HT-29 (cell line): ENCODE measurements at regions not wholly inside any gene's neighbourhood (a gene's known extent, or its start where the extent isn't known, plus 50 kb on each side); places are given as distances from the start of the nearest gene placed in this dataset.
"Not testable (repeated sequence)": the region's sequence is repeated elsewhere in the genome, so short reads cannot be mapped to it uniquely, and the experiment has no call there.

ENCODE experiments used
- DNase-seq: peaks from one replicate; pipeline ENCODE4 v3.0.0-alpha.2; 2015; ENCODE audit warnings: low spot score

- no peak for DNase-seq
These were observed 169.8 kb upstream of the TENM4 start for GRCh38 chr11:79610678-79611077.

GRCh38 chr11:79610139-79610538 lies 169.3 kb upstream of the TENM4 start:
- DNase-seq, result no peak

DNA sequence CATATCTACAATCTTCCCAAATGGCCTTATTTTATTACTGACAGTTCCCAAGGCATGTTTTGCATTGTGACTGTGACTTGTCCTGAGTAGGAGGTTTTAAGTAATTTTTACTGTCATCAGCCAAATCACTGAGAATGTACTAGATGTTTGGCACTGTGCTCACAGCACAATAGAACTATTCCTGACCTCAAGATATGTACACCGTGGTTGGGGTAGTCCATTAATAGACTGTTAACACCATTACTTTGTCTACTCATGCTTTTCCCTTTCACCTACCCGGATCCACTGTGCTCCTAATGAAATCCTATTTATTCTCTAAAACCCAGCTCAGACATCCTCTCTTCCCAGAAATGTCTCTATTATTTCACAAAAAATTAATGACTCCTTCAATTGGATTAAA lies 168.7 kb upstream of the TENM4 start:
- no peak for DNase-seq

GRCh38 chr11:79606461-79606860 lies 165.6 kb upstream of the TENM4 start:
- not testable (repeated sequence) for DNase-seq

GRCh38 chr11:79600711-79601110 lies 159.9 kb upstream of the TENM4 start:
- no peak for DNase-seq

GRCh38 chr11:79594834-79595233 lies 154.0 kb upstream of the TENM4 start:
- no peak for DNase-seq

DNA sequence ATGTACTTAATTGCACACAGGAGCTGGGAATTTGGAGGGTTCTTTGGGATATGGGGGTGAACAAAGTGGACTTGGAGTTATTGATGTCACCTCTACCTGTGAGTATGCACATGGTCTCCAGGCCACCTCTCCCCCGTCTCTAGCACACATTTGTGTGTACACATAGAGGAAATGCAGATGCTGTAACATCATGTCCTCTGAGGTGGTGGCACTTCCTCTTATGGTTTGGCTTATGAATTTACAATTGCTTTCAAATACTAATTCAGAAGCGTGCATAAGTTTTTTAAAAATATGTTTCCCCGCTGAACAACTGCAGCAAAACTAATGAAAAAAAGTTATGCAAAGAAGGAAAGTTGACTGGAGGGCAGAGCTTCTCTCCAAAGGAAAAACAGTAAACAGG lies 152.0 kb upstream of the TENM4 start:
- no peak for DNase-seq

GRCh38 chr11:79592406-79592805 lies 151.6 kb upstream of the TENM4 start:
- no peak for DNase-seq

GRCh38 chr11:79582434-79582833 lies 141.6 kb upstream of the TENM4 start:
- no peak for DNase-seq

- no peak for DNase-seq
These were observed 138.2 kb upstream of the TENM4 start for GRCh38 chr11:79579063-79579462.

DNA sequence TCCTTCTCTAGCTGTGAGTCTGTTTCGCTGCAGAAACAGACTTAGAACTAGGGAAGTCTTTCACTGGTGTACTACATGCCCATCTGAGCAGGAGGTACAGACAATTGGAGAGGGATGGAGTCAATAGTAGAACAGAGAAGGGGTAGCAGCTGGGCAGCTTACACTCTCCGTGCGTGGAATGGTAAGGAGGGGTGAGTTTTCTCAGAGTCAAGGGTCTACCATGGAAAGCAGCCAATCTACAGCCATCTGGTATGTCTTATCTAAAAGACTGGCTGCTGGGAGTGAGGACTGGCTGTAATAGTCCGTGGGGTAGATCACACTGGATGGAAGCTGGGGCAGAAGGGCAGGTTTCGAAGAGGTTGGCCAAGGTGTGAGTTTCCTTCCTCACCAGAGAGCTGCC lies 137.3 kb upstream of the TENM4 start:
- DNase-seq, result no peak

DNA sequence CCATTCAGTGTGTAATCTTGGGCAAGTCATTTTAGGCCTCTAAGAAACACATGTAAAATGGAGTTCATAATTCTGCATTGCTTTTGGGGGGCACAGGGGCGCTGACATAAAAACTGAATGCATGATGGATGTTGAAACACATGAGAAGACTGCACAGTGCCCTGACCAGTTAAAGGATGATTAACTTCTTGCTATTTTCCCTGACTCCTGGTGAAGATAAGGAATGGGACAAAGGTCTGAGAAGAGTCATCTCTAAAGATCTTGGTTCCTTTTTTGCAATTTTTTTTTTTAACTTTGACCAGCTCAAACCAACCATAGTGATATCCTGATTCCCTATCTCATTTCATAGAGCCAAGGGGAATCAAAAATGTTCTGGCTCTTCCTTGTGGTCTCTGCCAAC lies 134.9 kb upstream of the TENM4 start:
- no peak for DNase-seq

GRCh38 chr11:79570104-79570503 lies 129.3 kb upstream of the TENM4 start:
- no peak for DNase-seq

DNA sequence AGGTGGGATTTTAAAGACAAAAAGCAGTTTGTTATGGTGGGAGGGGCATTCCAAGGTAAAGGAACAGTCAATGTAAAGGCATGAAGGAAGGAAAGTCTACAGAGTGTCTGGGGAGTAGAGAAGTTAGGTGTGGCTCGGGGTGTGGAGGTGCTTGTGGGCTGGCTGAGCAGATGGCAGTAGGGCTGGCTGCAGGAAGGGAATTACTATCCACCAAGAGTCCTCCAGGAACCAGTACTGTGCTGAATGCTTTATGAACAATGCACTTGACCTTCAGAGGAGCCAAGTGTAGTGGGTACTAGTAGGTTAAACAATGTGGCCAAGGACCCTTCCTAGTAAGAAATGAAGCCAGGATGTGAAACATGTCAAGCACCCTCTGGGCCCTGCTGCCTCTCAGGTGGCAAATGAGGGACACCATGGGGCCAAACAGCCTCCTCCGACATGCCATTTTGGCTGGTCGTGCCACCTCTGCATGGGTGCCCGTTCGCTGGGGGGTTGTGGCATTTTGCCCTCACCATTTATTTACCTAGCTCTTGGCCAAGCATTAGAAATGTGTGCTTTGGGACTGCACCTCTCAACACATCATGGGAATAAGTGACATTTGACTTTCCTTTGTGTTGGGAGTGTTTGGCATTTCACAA lies 123.6 kb upstream of the TENM4 start:
- DNase-seq, result no peak

DNA sequence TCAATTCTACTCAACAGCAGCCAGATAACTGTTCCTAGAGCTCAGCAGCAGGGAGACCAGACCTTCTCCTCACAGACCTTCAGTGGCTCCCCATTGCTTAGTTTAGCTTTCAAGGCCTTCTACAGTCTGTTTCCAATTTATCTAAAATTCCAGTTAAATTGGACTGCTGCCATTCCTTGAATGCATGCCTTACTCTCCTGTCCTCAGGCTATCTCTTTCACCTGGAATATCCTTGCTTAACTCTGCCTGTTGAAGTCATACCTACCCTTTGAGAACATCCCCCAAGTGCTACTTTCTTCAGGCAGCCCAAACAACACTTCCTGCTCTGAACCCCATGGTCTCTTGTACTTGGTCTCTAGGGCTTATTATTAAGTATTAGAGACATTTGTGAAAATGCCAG lies 120.7 kb upstream of the TENM4 start:
- DNase-seq, result no peak

GRCh38 chr11:79550809-79551208 lies 110.0 kb upstream of the TENM4 start:
- no peak for DNase-seq

- DNase-seq, result no peak
These were observed 106.4 kb upstream of the TENM4 start for GRCh38 chr11:79547256-79547655.

GRCh38 chr11:79546351-79546750 lies 105.5 kb upstream of the TENM4 start:
- no peak for DNase-seq

GRCh38 chr11:79544361-79544760 lies 103.5 kb upstream of the TENM4 start:
- no peak for DNase-seq

GRCh38 chr11:79543101-79543500 lies 102.3 kb upstream of the TENM4 start:
- no peak for DNase-seq

DNA sequence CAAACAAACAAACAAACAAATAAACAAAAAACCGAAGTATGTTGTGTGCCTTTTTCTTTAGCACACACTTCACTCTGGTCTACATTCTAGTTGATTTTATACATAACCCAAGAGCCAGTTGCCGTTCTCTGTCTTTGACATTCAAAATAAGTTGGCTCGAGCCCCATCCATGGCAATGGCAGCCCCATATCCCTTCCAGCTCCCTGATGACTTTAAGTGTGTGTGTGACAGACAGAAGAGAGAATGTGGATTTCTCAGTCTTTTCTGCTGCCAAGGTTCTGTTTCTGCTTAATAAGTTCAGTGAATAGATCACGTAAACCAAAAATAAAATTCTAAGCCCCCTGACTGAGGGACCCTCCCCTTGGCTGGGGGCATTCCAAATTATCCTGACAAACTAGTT lies 100.6 kb upstream of the TENM4 start:
- DNase-seq, result no peak

DNA sequence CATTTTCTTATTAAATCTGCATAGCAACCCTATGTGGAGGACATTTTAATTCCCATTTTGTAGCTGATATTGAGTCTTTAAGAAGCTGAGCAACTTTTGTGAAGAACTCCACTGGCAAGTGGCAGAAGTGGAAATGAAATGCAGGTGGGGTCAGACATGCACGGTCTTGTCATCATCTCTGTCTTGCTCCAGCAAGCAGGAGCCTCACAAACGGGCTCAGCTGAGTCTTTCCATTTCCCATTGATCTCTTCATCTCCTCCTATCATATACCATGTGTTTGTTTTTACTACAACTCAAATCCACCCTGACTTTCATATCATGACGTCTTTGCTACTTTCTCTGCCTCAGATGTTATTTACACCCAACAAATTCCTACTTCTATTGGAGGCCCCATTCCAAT lies 97.9 kb upstream of the TENM4 start:
- DNase-seq, result no peak

DNA sequence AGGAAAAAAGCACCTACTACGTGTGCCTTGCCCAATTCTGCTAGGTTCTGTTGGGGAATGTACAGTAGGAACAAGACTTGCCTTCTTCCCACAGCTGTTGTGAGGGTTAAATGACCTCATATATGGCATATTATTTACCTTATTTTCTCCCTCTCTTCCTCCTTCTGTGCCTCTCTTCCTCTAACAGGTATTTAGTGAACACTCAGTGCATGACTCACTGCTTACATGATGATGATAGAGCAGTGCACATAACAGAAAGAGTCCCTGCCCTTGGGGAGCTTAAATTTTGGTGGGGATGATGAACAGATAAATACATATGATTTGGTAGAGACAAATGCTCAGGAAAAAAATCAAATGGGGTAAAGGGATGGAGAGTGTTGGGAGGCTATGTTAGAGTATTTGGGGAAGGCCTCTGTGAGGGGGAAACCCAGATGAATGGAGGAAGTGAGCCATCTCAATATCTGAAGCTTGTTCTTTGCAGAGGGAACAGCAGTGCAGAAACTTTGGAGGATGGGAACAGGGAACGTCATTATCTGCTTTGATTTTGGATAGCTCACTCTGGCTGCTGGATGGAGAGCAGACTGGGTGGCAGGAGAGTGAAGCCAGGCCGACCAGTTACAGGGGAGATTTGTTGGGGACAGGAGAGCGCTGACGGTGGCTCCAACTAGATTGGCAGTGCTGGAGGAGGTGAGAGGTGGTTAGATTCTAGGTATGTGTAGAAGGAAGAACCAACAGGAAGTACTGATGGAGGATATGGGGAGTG lies 95.5 kb upstream of the TENM4 start:
- DNase-seq, result no peak

- DNase-seq, result no peak
These were observed 94.8 kb upstream of the TENM4 start for GRCh38 chr11:79535606-79536005.
